GM12891 (cell line): ENCODE measurements at regions not wholly inside any gene's neighbourhood (a gene's known extent, or its start where the extent isn't known, plus 50 kb on each side); places are given as distances from the start of the nearest gene placed in this dataset.

Experiments used
- POLR2A ChIP-seq: IDR thresholded peaks from 2 replicates; pipeline ENCODE4 v1.6.1; 2011; ENCODE audit warnings: low read depth, low read length, control low read depth
- POLR2AphosphoS5 ChIP-seq: IDR thresholded peaks from 2 replicates; pipeline ENCODE4 v1.6.1; 2011; ENCODE audit warnings: low read depth, low read length, control low read depth
- POU2F2 ChIP-seq: IDR thresholded peaks from 2 replicates; pipeline ENCODE4 v1.6.1; 2011; ENCODE audit warnings: low read depth, mild to moderate bottlenecking, control low read depth, low read length, moderate library complexity
- TAF1 ChIP-seq: IDR thresholded peaks from 2 replicates; pipeline ENCODE4 v1.6.1; 2011; ENCODE audit warnings: low read depth, low read length, control low read depth

GRCh38 chr11:116631201-116631600 is 141.6 kb downstream of the BUD13 start:
- TF ChIP-seq POLR2A (no peak), POU2F2 (no peak), POLR2AphosphoS5 (no peak), TAF1 (no peak)
